GM12878 (cell line): ENCODE measurements at regions not wholly inside any gene's neighbourhood (a gene's known extent, or its start where the extent isn't known, plus 50 kb on each side); places are given as distances from the start of the nearest gene placed in this dataset.

ENCODE experiments used
- ATAC-seq: fragments of 200-7000 bp; cut with Tn5 transposase; 3 replicates; pipeline ENCODE4 v1.9.1; 2020; ENCODE audit warnings: mild to moderate bottlenecking, moderate library complexity
- BruUV-seq: library from RNA; stranded (reverse); fragments of 400-500 nt; replicated peaks from 2 replicates; lab custom pipeline; 2021; lab: Mats Ljungman, UMichigan
- CTCF ChIA-PET: fragments of 300-600 bp; sonication (Branson Sonifier 250); formaldehyde crosslinking; extraction: SDS; loops from one replicate; lab custom pipeline; 2021; ENCODE audit warnings: inconsistent platforms; lab: Yijun Ruan, JAX
- POLR2A ChIA-PET: fragments of 350-600 bp; formaldehyde crosslinking; extraction: SDS; loops from one replicate; lab custom pipeline; 2021; ENCODE audit warnings: inconsistent platforms; lab: Charles Lee
- RAD21 ChIA-PET: fragments of 300-600 bp; sonication (Branson Sonifier 250); formaldehyde crosslinking; loops from one replicate; lab custom pipeline; 2023; ENCODE audit warnings: antibody characterized with exemption; ENCODE audit not compliant: unreplicated experiment; lab: Charles Lee
- SMC1A ChIA-PET: fragments of 300-600 bp; sonication (Branson Sonifier 250); formaldehyde crosslinking; loops from one replicate; lab custom pipeline; 2023; ENCODE audit not compliant: unreplicated experiment, uncharacterized antibody; lab: Charles Lee
- DNase-seq: peaks from one replicate; pipeline ENCODE4 v3.0.0-alpha.2; 2011; ENCODE audit warnings: low read depth, low spot score
- FAIRE-seq: peaks from 3 replicates; lab custom pipeline; 2011; peaks lifted over from hg19 to GRCh38; lab: Jason Lieb, UNC
- H2AFZ ChIP-seq: 2 replicates; pipeline ENCODE4 v1.6.0; 2011; ENCODE audit warnings: low read depth, low read length, control low read depth; ENCODE audit not compliant: control insufficient read depth
- H3K27ac ChIP-seq: 2 replicates; pipeline ENCODE4 v1.5.1; 2011; ENCODE audit warnings: control low read depth; ENCODE audit not compliant: control insufficient read depth, insufficient read depth
- H3K27me3 ChIP-seq, 2 experiments: replicated peaks in 1 of 2; 2 replicates each; pipeline versions ENCODE4 v1.6.0 to v1.6.1; 2011; ENCODE audit warnings: low read length in 1 of 2; ENCODE audit not compliant: control insufficient read depth in 2 of 2, insufficient read depth in 2 of 2
- H3K36me3 ChIP-seq, 2 experiments: 2 replicates each; pipeline ENCODE4 v1.5.1; 2011; ENCODE audit warnings: low read length in 1 of 2; ENCODE audit not compliant: control insufficient read depth in 2 of 2, insufficient read depth in 2 of 2
- H3K4me1 ChIP-seq: 2 replicates; pipeline ENCODE4 v1.6.1; 2011; ENCODE audit warnings: mild to moderate bottlenecking, low read length, moderate library complexity, mixed read lengths; ENCODE audit not compliant: control insufficient read depth, insufficient read depth
- H3K4me2 ChIP-seq: 2 replicates; pipeline ENCODE4 v1.6.0; 2011; ENCODE audit warnings: control low read depth; ENCODE audit not compliant: control insufficient read depth, insufficient read depth
- H3K4me3 ChIP-seq: fragments of 200-600 bp; sonication (generic); 2 replicates; pipeline ENCODE4 v1.5.1; 2016
- H3K79me2 ChIP-seq: 2 replicates; pipeline ENCODE4 v1.6.0; 2011; ENCODE audit warnings: low read length; ENCODE audit not compliant: control insufficient read depth, insufficient read depth
- H3K9ac ChIP-seq: 2 replicates; pipeline ENCODE4 v1.8.0; 2011; ENCODE audit warnings: low read length, control low read depth, mixed read lengths; ENCODE audit not compliant: control insufficient read depth, insufficient read depth
- H3K9me3 ChIP-seq: replicated peaks from 3 replicates; pipeline ENCODE4 v1.5.1; 2011; ENCODE audit warnings: mild to moderate bottlenecking, low read length; ENCODE audit not compliant: control insufficient read depth, insufficient read depth
- H4K20me1 ChIP-seq: 2 replicates; pipeline ENCODE4 v1.6.0; 2011; ENCODE audit not compliant: control insufficient read depth, insufficient read depth
- EZH2 ChIP-seq: IDR thresholded peaks from 2 replicates; pipeline ENCODE4 v1.6.1; 2012; ENCODE audit warnings: low read depth, mild to moderate bottlenecking, control low read depth, inconsistent platforms, low read length, borderline replicate concordance; ENCODE audit not compliant: control insufficient read depth
- MLLT1 ChIP-seq: fragments of 450-650 bp; IDR thresholded peaks from 2 replicates; pipeline ENCODE4 v1.6.1; 2016; ENCODE audit warnings: mild to moderate bottlenecking
- NBN ChIP-seq: fragments of 450-650 bp; IDR thresholded peaks from 2 replicates; pipeline ENCODE4 v1.6.1; 2016
- RUNX3 ChIP-seq: IDR thresholded peaks from 2 replicates; pipeline ENCODE4 v1.6.1; 2012; ENCODE audit warnings: low read length, inconsistent platforms
- SKIL ChIP-seq: fragments of 450-650 bp; IDR thresholded peaks from 2 replicates; pipeline ENCODE4 v1.6.1; 2017; ENCODE audit warnings: mild to moderate bottlenecking, low read depth, inconsistent platforms; ENCODE audit not compliant: poor library complexity, severe bottlenecking
- SREBF2 ChIP-seq: IDR thresholded peaks from 2 replicates; pipeline ENCODE4 v1.6.1; 2012; ENCODE audit warnings: mild to moderate bottlenecking, low read length
- STAT1 ChIP-seq: fragments of 450-650 bp; conservative IDR thresholded peaks from 2 replicates; pipeline ENCODE4 v1.6.1; 2014; ENCODE audit warnings: antibody characterized with exemption, mild to moderate bottlenecking
- SUPT20H ChIP-seq: IDR thresholded peaks from 2 replicates; pipeline ENCODE4 v1.6.1; 2011; ENCODE audit warnings: low read depth, mild to moderate bottlenecking, low read length, moderate library complexity, borderline replicate concordance; ENCODE audit not compliant: control insufficient read depth
- SUZ12 ChIP-seq: fragments of 200-600 bp; sonication (generic); IDR thresholded peaks from one replicate; pipeline ENCODE4 v1.6.1; 2018; ENCODE audit warnings: antibody characterized with exemption, mild to moderate bottlenecking; ENCODE audit not compliant: unreplicated experiment
- TBL1XR1 ChIP-seq: IDR thresholded peaks from 2 replicates; pipeline ENCODE4 v1.6.1; 2012; ENCODE audit warnings: low read depth, low read length, improper control_type of control experiment
- YY1 ChIP-seq: IDR thresholded peaks from 2 replicates; pipeline ENCODE4 v1.6.1; 2011; ENCODE audit warnings: low read depth, mild to moderate bottlenecking, low read length
- WGBS: methylation state at CpG from one replicate; pipeline ENCODE4 v1.1.6; 2016; ENCODE audit warnings: low lambda C conversion rate; ENCODE audit not compliant: insufficient replicate concordance, insufficient coverage; ENCODE audit errors: missing lambda C conversion rate; 5-methylcytosine and 5-hydroxymethylcytosine counted together
- in situ Hi-C: fragments of 300-500 bp; cut with MboI; formaldehyde crosslinking; loops from 9 replicates; pipeline ENCODE4 v1.14.3; 2018; ENCODE audit warnings: mixed read lengths
- intact Hi-C: fragments of 100-400 bp; cut with micrococcal nuclease; formaldehyde crosslinking; loops from one replicate; pipeline ENCODE4 v1.14.2; 2022; ENCODE audit not compliant: unreplicated experiment
- TF ChIP-seq, protein P1 (sequence below): fragments of 450-650 bp; IDR thresholded peaks from 2 replicates; pipeline ENCODE4 v1.6.1; 2017; ENCODE audit warnings: antibody characterized with exemption, mild to moderate bottlenecking, moderate library complexity
- TF ChIP-seq, protein P2 (sequence below), 3 experiments: IDR thresholded peaks in 2 of 3; conservative IDR thresholded peaks in 1 of 3; 2 replicates each; pipeline ENCODE4 v1.5.1; 2011; ENCODE audit warnings: low read depth in 3 of 3, low read length in 3 of 3, mild to moderate bottlenecking in 3 of 3, control low read depth in 2 of 3, moderate library complexity in 2 of 3, inconsistent platforms in 1 of 3, mixed read lengths in 1 of 3; ENCODE audit not compliant: control insufficient read depth in 2 of 3, insufficient read depth in 1 of 3; ENCODE audit errors: extremely low read depth in 1 of 3

DNA sequence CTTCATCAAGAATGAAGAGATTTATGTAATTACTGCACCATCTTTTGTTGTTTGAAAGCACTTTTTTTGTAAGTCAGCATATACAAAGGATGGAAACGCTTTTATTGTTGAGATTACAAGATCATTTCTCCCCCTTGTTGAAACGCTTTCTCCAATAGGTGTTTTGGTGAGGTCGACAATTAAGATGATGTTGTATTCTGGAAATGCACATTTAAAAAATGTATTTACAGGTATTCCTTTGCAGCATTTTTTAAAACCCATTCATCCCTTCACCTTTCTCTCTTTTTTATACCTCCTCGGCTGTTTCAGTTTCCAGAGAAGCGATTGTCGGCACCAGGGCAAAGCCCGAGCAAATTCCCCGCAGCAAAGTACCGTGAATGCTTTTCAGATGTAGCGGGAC lies 499.9 kb downstream of the VRK1 start (continued):
- TF ChIP-seq SUPT20H = no peak
- TF ChIP-seq SREBF2 = no peak
- TF ChIP-seq NBN = no peak
- TF ChIP-seq YY1 = no peak
- no peak for TF ChIP-seq RUNX3
- TF ChIP-seq TBL1XR1 = no peak

DNA sequence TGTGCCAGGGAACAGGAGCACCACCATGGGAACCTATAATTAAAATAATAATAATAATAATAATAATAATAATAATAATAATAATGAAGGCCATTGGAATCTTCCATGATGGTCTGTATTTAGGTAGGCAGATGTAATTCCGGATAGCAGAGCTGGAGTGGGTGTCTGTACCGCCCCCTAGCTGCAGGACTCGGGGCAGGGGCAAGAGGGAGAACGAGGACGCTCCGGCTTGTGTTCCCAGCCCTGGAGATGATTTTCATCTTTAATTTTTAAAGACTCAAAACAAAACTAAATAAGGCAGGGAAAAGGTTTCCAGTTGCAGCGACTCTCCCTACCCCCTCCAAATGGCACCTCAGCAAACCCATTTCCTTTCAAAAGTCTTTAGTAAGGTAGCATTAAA lies 501.1 kb downstream of the VRK1 start:
- ATAC-seq = no peak
- no peak for FAIRE-seq
- H4K20me1 ChIP-seq = no peaks in the 10 kb centered on the region
- no peak overlapping the region for H3K4me3 ChIP-seq
- no peak overlapping the region for H3K4me2 ChIP-seq
- intact Hi-C loops (no loop called here), in situ Hi-C loops (no loop called here)
- H3K27me3 ChIP-seq = no peaks in the 10 kb centered on the region
- no peak for DNase-seq
- CTCF ChIA-PET = interaction anchor here (0.6 to 2.5 kb wide), 15 partner anchors 9 to 840 kb away, joined by 3 to 19 read pairs (median 4); no protein-coding TSS in a partner anchor
- no peak overlapping the region for H2AFZ ChIP-seq
- no peak overlapping the region for H3K9ac ChIP-seq
- H3K9me3 ChIP-seq = no peaks in the 10 kb centered on the region
- H3K4me1 ChIP-seq = no peaks in the 10 kb centered on the region
- H3K27ac ChIP-seq = no peak overlapping the region
- BruUV-seq = no TSS peak
- RAD21 ChIA-PET = interaction anchor here (0.6 to 11.2 kb wide), 8 partner anchors 9 to 120 kb away, joined by 3 to 214 read pairs (median 4); no protein-coding TSS in a partner anchor
- H3K79me2 ChIP-seq = no peaks in the 10 kb centered on the region
- SMC1A ChIA-PET = interaction anchor here (1.1 to 11.9 kb wide), 5 partner anchors 8 to 154 kb away, joined by 3 to 133 read pairs (median 15); no protein-coding TSS in a partner anchor
- 45% methylated on average over 7 of the region's 7 CpGs for WGBS
- no peaks in the 10 kb centered on the region for H3K36me3 ChIP-seq
- POLR2A ChIA-PET = no interaction called here
- TF ChIP-seq MLLT1 (no peak), SUZ12 (no peak), EZH2 (no peak), SUPT20H (no peak), RUNX3 (no peak), NBN (no peak), STAT1 (no peak), SKIL (no peak)
- TF ChIP-seq, protein P1, sequence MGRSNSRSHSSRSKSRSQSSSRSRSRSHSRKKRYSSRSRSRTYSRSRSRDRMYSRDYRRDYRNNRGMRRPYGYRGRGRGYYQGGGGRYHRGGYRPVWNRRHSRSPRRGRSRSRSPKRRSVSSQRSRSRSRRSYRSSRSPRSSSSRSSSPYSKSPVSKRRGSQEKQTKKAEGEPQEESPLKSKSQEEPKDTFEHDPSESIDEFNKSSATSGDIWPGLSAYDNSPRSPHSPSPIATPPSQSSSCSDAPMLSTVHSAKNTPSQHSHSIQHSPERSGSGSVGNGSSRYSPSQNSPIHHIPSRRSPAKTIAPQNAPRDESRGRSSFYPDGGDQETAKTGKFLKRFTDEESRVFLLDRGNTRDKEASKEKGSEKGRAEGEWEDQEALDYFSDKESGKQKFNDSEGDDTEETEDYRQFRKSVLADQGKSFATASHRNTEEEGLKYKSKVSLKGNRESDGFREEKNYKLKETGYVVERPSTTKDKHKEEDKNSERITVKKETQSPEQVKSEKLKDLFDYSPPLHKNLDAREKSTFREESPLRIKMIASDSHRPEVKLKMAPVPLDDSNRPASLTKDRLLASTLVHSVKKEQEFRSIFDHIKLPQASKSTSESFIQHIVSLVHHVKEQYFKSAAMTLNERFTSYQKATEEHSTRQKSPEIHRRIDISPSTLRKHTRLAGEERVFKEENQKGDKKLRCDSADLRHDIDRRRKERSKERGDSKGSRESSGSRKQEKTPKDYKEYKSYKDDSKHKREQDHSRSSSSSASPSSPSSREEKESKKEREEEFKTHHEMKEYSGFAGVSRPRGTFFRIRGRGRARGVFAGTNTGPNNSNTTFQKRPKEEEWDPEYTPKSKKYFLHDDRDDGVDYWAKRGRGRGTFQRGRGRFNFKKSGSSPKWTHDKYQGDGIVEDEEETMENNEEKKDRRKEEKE = no peak
- TF ChIP-seq, protein P2, sequence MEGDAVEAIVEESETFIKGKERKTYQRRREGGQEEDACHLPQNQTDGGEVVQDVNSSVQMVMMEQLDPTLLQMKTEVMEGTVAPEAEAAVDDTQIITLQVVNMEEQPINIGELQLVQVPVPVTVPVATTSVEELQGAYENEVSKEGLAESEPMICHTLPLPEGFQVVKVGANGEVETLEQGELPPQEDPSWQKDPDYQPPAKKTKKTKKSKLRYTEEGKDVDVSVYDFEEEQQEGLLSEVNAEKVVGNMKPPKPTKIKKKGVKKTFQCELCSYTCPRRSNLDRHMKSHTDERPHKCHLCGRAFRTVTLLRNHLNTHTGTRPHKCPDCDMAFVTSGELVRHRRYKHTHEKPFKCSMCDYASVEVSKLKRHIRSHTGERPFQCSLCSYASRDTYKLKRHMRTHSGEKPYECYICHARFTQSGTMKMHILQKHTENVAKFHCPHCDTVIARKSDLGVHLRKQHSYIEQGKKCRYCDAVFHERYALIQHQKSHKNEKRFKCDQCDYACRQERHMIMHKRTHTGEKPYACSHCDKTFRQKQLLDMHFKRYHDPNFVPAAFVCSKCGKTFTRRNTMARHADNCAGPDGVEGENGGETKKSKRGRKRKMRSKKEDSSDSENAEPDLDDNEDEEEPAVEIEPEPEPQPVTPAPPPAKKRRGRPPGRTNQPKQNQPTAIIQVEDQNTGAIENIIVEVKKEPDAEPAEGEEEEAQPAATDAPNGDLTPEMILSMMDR (IDR thresholded peaks at IDR 0.05 in 2 of 3, conservative IDR thresholded peaks at IDR 0.05 in 1 of 3; ENCODE audit: control insufficient read depth in 2 of 3, extremely low read depth in 1 of 3, insufficient read depth in 1 of 3, low read depth in 3 of 3, low read length in 3 of 3) = peak in 1 of 3 experiments; percentile 23; a peak in 1 of 6 replicates
